ENCODE measurements at regions not wholly inside any gene's neighbourhood (a gene's known extent, or its start where the extent isn't known, plus 50 kb on each side); places are given as distances from the start of the nearest gene placed in this dataset.

DNA sequence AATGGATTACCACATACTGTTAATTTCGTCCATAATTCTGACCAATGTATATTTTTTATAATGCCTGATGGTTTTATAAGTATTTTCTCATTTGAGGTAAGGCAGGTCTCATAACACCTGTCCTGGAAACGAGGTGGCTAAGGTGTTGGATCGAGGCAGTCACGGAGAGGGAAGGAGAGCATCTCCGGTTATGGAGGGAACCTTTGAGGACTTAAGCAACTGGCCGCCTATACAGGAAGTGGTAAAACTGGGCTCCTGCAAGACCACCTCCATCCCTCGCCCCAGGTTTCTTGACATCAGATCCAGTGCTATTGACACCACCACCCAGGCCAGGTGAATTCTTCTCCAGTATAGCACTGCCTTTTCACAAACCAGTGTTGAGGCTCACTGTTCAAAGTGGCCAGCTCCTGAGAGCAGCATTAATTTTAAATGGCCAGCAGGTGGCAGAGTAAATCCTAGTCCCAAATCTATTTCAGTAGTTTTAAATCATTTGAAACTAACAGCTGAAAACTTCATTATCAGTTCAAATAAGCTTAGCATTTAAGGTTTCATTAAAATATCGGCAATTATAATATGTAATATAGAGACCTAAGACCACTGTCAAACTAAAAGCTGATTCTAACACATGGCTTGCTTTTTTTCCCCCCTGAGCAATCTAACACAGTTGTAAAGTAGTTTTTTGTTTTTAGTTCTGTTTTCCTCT is 100.8 kb downstream of the PPM1A start:
- DNase-seq (ENCODE audit: low read depth, low spot score): peak; percentile 10

DNA sequence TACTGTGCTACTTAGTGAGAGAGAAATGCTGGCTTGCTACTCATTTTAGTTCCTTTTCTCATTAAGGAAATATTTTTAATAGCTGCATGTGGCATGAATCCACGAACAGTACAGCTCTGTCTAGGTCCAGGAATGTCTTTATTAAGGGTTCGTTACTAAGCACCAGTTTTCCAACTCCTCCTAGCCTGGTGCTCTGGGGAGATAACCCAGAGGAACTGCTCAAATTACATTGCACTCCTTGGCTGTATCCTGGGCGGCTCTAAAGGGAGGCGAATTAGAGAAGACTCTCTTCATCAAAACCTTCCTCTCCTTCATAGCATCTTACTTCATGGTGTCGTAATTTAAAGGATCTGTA is 101.3 kb downstream of the PPM1A start:
- no peak for DNase-seq (ENCODE audit: low read depth, low spot score)

DNA sequence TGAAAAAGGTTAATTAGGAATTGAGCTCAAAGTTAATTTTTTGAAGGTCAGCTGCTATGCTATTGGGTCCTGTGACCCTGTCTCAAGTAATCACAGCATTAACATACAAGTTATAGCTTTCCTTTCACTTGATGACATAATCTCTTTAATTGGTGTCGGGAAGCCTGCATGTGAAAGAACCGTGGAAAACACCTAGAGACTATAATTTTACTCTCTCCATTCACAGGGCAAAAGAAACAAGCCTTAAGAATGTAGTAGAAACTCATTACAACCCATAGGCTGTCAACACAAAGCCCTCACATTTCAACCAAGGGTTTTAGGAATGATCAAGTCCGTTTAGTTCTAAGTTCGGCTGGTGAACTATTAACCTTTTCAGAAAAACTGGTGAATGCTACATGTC is 104.4 kb downstream of the PPM1A start:
- no peak for DNase-seq (ENCODE audit: low read depth, low spot score)

DNA sequence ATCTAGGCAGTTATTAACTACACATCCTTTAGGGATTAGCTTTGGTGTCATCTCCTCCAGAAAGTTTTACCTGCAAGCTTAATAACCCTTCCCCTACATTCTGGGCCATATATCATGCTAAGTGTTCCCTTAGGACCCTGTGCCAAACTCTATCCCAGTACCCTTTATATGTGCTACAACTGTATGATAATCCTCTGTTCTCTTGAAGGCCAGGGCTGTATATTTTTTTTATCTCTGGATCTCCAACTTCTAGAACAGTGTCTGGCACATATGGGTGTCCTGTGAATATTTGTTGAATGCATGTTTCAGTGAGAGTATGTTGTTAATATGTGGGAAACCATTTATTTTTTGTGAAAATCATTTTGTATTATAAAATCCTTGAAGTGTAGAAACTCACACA is 106.7 kb downstream of the PPM1A start:
- DNase-seq (ENCODE audit: low read depth, low spot score): no peak

DNA sequence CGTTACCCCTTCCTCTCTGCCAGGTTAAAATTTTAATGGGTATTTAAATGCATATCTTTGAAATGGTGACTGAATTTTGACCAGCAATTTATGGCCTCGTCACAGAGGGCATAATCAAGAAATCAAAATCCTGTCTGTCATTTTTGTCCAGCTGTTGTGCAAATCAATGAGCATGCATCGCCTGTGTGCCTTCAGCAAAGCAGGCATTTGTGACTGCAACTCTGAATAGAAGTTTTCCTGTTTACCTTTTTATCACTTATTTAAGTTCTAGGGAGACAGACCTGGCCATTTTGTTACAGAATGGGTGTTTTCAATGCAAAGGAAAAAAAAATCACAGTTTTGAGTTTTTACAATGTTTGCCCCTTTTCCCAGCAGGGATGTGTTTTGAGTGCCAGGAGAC is 107.4 kb downstream of the PPM1A start:
- DNase-seq (ENCODE audit: low read depth, low spot score): no peak

DNA sequence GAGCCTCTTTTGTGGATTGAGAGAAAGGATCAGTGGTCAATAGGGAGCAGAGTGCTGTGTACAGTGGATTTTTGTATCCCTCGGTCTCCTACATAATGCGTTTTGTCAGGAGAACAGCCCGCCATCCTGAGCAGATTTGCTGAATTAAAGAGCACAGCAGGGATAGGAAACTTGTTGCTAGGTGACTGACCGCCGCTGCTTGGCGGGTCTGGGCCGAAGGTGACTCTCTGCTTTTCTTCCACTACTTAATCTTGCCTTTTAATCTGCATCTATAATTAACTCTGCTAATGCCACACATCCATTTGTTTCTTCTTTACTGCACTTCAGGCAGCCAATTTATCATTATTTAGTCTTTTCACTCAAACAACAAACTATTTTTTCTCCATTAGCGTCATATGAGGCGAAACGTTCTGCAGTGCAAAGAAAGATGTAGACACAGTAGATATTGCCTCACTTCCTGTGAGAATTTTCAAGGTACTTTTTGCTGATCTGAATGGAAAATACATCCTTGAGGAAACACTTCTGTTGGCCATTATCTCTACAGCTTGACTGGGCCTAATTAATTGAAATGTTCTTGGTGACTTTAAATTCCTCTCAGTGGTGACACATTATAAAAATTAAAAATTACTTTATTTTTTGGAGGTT is 108.0 kb downstream of the PPM1A start:
- no peak for DNase-seq (ENCODE audit: low read depth, low spot score)

DNA sequence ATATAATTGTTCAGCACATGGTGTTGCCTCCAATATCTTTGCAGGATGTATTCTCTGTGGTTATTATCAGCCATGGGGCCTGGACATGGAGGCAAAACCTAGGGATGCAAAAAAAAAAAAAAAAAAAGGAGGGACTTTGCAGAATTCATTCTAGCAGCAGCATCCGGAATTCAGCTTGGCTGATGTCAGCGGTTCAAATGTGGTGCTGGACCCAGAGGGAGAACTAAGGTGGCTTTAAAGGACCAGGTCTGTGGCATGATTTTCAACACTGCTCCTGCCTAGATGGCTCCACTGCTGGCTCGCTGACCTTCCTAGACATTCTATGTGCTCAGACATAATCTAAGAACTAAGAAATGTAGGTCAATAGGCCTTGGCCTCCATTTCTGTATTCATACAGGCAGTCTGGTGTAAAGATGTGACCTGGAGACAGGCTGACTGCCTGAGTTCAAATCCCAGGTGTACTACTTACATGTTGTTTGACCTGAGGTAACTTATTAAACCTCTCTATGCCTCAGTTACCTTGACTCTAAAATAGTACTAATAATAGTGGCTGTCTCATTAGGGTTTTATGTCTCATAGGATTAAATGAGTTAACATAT is 108.6 kb downstream of the PPM1A start:
- no peak for DNase-seq (ENCODE audit: low read depth, low spot score)

DNA sequence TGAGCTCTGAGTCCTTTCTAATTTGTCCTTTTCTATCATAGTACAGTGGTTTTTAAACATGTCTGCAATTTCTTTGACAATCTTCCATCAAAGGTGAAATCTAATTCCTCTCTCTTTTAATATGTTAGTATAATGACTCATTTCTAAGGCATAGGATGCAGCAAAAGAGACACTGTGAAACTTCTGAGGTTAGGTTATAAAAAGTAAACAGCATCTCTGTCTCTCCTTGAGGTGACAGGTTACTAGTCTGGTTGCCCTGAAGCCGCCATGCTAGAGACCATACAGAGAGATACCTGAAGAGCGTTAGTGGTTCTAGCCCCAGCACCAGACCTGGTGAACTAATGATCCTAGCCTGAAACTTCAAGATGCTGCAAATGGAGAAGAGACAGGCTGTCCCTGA is 114.3 kb downstream of the PPM1A start:
- DNase-seq (ENCODE audit: low read depth, low spot score): no peak

DNA sequence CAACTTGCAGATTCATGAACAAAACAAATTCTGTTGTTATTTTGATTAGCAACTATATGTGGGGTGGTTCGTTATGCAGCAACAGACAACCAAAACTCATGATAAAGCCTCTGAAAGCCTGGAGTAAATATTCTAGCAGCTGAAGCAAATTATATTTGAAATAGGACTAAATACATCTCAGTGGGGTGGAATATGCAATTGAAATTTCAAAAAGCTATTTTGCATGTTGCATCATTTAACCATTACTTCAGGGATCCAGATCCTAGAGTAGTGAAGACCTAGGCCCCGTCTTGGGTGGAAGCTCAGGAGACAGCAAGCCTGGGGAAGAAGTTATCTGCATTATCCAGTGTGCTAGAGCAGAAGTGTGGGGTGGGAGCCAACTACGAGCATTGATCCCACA is 114.7 kb downstream of the PPM1A start:
- DNase-seq (ENCODE audit: low read depth, low spot score): no peak

DNA sequence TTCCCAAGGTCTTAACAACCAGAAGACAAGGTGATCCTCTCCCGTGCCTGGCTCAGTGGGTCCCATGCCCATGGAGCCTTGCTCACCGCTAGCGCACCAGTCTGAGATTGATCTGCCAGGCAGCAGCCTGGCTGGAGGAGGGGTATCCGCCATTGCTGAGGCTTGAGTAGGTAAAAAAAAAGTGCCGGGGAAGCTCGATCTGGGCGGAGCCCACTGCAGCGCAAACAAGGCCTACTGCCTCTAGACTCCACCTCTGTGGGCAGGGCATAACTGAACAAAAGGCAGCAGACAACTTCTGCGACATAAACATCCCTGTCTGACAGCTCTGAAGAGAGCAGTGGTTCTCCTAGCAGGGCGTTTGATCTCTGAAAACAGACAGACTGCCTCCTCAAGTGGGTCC is 104.0 kb downstream of the C14orf39 start:
- no peak for DNase-seq (ENCODE audit: low read depth, low spot score)
